Neutrophil (primary cell): ENCODE measurements at regions not wholly inside any gene's neighbourhood (a gene's known extent, or its start where the extent isn't known, plus 50 kb on each side); places are given as distances from the start of the nearest gene placed in this dataset.

Experiments
- H3K27ac ChIP-seq: fragments of 200-600 bp; sonication (generic); 2 replicates; pipeline ENCODE4 v1.5.1; 2016; ENCODE audit warnings: mild to moderate bottlenecking, moderate library complexity
- H3K27me3 ChIP-seq: fragments of 200-600 bp; sonication (generic); 2 replicates; pipeline ENCODE4 v1.6.0; 2016; ENCODE audit warnings: mild to moderate bottlenecking
- H3K36me3 ChIP-seq: fragments of 200-600 bp; sonication (generic); 2 replicates; pipeline ENCODE4 v1.5.1; 2017
- H3K4me1 ChIP-seq, 2 experiments: fragments of 200-600 bp in 1 of 2; sonication (generic) in 1 of 2; 1 replicate in 1 of 2; 2 replicates in 1 of 2; pipeline versions ENCODE4 v1.5.1 to v1.6.1; 2013 to 2016; ENCODE audit warnings: low read depth in 1 of 2, low read length in 1 of 2, mild to moderate bottlenecking in 1 of 2, moderate library complexity in 1 of 2; ENCODE audit not compliant: control insufficient read depth in 1 of 2, insufficient read depth in 1 of 2
- H3K4me3 ChIP-seq, 2 experiments: fragments of 200-600 bp in 1 of 2; sonication (generic) in 1 of 2; 1 replicate in 1 of 2; 2 replicates in 1 of 2; pipeline ENCODE4 v1.5.1; 2013 to 2016; ENCODE audit warnings: low read depth in 1 of 2, low read length in 1 of 2, mild to moderate bottlenecking in 1 of 2, moderate library complexity in 1 of 2
- H3K9me3 ChIP-seq: fragments of 200-600 bp; sonication (generic); 2 replicates; pipeline ENCODE4 v1.5.1; 2016
- CTCF ChIP-seq: fragments of 200-600 bp; sonication (generic); IDR thresholded peaks from 2 replicates; pipeline ENCODE4 v1.5.1; 2016; ENCODE audit warnings: antibody characterized with exemption

- Histone ChIP-seq H3K9me3 (no peaks in the 10 kb centered on the region), H3K27me3 (no peaks in the 10 kb centered on the region), H3K27ac (no peak overlapping the region), H3K4me1 (no peaks in the 10 kb centered on the region), H3K4me3 (no peak overlapping the region), H3K36me3 (no peaks in the 10 kb centered on the region)
- TF ChIP-seq CTCF: no peak
These were observed 487.1 kb upstream of the LRRTM4 start for GRCh38 chr2:78009289-78009688.

- Histone ChIP-seq H3K4me1 (no peaks in the 10 kb centered on the region), H3K4me3 (no peak overlapping the region), H3K36me3 (no peaks in the 10 kb centered on the region), H3K27ac (no peak overlapping the region), H3K27me3 (no peaks in the 10 kb centered on the region), H3K9me3 (no peaks in the 10 kb centered on the region)
- TF ChIP-seq CTCF: no peak
These were observed 489.1 kb upstream of the LRRTM4 start for GRCh38 chr2:78011251-78011650.

GRCh38 chr2:78020491-78020890 lies 498.3 kb upstream of the LRRTM4 start:
- Histone ChIP-seq H3K36me3 (no peaks in the 10 kb centered on the region), H3K4me3 (no peak overlapping the region), H3K9me3 (no peaks in the 10 kb centered on the region), H3K27ac (no peak overlapping the region), H3K4me1 (no peaks in the 10 kb centered on the region), H3K27me3 (no peaks in the 10 kb centered on the region)
- TF ChIP-seq CTCF: no peak

- Histone ChIP-seq H3K4me3 (no peak overlapping the region), H3K36me3 (no peaks in the 10 kb centered on the region), H3K9me3 (no peaks in the 10 kb centered on the region), H3K4me1 (no peaks in the 10 kb centered on the region), H3K27ac (no peak overlapping the region), H3K27me3 (no peaks in the 10 kb centered on the region)
- TF ChIP-seq CTCF: no peak
These were observed 501.2 kb upstream of the LRRTM4 start for GRCh38 chr2:78023356-78023755.

GRCh38 chr2:78024996-78025395 lies 502.8 kb upstream of the LRRTM4 start:
- no peaks in the 10 kb centered on the region for H3K27me3 ChIP-seq
- H3K27ac ChIP-seq: no peak overlapping the region
- H3K9me3 ChIP-seq: no peaks in the 10 kb centered on the region
- TF ChIP-seq CTCF: no peak
- H3K4me1 ChIP-seq: no peaks in the 10 kb centered on the region
- H3K36me3 ChIP-seq: no peaks in the 10 kb centered on the region
- H3K4me3 ChIP-seq: no peak overlapping the region

- Histone ChIP-seq H3K27me3 (no peaks in the 10 kb centered on the region), H3K27ac (no peak overlapping the region), H3K36me3 (no peaks in the 10 kb centered on the region), H3K4me3 (no peak overlapping the region), H3K4me1 (no peaks in the 10 kb centered on the region), H3K9me3 (no peaks in the 10 kb centered on the region)
- TF ChIP-seq CTCF: no peak
These were observed 507.3 kb upstream of the LRRTM4 start for GRCh38 chr2:78029392-78029995.
